Dermis microvascular lymphatic vessel endothelial cell (primary cell): ENCODE measurements at regions not wholly inside any gene's neighbourhood (a gene's known extent, or its start where the extent isn't known, plus 50 kb on each side); places are given as distances from the start of the nearest gene placed in this dataset.
"Not testable (repeated sequence)": the region's sequence is repeated elsewhere in the genome, so short reads cannot be mapped to it uniquely, and the experiment has no call there.

ENCODE experiments used
- DNase-seq, 2 donors: peaks; one replicate each; pipeline versions ENCODE4 v3.0.0 to v3.0.0-alpha.2; 2010; ENCODE audit warnings: low read depth in 2 of 2

GRCh38 chr2:107747964-107748583 is 78.6 kb upstream of the RGPD4 start:
- no peak for DNase-seq

DNA sequence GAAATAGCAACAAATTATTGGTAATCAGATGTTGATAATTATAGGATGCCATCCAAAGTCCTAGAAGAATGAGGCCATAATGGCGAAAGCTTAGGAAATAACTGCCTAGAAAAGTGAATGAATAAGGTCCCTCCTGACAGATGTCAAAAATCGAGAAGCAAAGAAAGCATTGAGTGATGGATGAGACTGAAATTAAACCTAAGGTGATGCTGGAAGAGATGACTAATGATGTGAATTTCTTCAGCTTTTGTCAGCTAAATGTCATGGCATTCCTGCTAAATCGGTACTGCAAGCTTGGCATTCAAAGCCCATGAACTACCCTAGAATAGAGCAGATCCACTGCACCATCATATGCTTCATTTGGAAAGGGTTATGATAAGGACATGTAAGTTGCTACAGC is 74.8 kb upstream of the RGPD4 start:
- no peak for DNase-seq

DNA sequence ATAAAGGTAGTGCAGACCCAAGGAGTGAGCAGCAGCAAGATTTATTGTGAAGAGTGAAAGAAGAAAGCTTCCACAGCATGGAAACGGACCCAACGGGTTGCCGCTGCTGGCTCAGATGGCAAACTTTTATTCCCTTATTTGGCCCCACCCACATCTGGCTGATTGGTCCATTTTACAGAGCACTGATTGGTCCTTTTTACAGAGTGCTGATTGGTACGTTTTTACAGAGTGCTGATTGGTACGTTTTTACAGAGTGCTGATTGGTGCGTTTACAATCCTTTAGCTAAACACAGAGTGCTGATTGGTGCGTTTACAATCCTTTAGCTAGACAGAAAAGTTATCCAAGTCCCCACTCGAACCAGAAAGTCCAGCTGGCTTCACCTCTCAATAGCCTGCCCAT is 72.9 kb upstream of the RGPD4 start:
- DNase-seq = not testable (repeated sequence)

DNA sequence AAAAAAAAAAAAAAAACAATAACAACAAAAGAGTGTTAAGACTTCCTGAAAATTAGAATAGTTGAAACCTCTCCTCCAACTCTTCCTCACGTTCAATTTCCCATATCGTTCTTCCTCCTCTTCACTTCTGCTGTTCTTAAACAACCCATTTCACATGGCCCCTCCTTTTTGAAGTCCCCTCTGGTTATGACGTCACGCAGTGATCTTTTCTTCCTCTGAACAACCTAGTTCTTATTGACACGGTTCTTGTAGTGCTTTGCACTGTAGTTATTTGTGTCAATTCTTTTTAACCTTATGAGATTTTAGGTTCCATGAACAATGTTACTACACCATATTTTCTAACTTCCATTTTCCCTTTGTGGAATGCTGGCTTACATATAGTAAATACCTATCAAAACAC is 69.5 kb upstream of the RGPD4 start:
- no peak for DNase-seq

DNA sequence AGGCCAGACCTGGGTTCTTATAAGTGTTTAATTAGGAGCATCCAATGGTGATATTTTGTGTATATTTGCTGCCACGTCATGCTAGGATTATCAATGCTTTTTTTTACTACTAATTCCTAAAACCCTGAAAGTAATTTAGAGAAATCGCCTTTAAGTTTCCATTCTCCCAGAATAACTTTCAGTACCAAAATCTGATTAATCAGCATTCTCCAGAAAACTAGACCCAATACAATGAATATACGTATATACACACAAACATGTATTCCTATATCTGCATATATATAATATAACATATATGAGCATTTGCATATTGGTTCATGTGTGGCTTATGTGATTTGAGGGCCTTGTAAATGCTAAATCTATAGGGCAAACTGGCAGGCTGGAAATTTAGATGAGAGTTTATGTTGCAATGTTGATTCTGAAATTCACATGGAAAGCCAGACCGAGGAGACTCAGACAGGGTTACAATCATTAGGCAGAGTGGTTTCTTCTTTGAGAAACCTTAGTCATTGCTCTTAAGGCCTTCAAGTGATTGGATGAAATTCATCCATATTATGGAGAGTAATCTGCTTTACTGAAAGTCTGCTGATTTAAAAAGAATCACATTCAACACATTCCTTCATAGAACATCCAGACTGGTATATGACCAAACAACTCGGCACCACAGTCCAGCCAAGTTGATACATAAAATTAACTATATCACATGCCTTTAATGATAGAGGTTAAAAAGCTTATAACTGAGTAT is 65.9 kb upstream of the RGPD4 start:
- no peak for DNase-seq

GRCh38 chr2:107772353-107772752 is 54.3 kb upstream of the RGPD4 start:
- DNase-seq = no peak

DNA sequence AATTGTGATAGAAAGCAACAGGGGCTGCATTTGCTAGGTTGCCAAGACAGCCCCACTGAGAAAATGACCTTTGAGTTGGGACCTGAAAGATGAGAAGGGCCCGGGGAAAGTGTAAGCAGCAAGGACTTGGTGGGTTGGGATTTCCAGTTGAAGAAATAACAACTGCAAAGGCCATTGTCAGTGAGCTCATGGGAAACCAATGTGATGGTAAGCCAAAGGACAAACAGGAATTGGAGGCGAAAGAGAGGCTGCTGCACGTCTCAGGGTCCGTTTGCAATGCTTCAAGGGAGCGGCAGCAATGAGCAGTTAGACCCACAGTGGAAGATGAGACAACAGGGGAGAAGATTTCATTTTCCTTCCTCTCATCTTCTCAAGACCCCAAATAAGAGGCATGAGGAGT is 51.5 kb upstream of the RGPD4 start:
- no peak for DNase-seq

DNA sequence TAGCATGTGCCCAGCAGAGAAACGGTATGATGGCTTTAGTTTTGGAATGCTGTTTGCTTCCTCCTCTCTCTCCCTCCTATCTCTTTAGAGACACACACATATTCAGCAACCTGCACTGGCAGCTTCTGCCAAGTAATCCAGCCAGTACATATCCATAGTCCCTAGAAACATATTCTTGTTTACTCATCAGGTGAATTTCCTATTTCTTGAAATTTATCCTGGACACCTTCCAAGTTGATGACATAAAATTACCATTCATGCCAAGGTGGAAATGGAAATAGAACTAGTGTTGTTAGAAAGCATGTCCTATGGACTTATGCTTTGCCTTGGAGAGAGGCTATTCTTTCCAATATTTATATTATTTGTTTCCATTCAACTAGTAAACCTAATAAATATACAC is 50.9 kb upstream of the RGPD4 start:
- peak in 1 of 2 donors; percentile 20 for DNase-seq

DNA sequence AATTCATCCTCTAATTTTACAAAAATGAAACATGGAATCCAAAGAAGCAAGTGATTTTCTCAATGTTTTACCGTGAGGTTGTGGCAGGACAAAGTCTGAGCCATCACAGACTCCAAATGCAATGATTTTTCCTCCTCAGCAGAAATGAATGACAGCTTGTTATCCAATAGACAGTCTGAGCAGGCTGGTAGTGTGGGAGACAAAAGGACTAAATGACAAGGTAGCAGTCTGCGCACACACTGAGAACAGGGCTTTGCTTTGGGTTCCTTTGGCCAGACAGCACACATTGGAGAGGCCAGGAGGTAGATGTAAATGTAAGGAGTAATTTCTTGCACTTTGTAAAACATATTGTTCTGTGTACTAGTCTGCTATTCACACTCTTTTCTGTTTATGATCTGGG is 50.3 kb upstream of the RGPD4 start:
- no peak for DNase-seq
